ENCODE measurements at regions not wholly inside any gene's neighbourhood (a gene's known extent, or its start where the extent isn't known, plus 50 kb on each side); places are given as distances from the start of the nearest gene placed in this dataset.
"Not testable (repeated sequence)": the region's sequence is repeated elsewhere in the genome, so short reads cannot be mapped to it uniquely, and the experiment has no call there.

DNA sequence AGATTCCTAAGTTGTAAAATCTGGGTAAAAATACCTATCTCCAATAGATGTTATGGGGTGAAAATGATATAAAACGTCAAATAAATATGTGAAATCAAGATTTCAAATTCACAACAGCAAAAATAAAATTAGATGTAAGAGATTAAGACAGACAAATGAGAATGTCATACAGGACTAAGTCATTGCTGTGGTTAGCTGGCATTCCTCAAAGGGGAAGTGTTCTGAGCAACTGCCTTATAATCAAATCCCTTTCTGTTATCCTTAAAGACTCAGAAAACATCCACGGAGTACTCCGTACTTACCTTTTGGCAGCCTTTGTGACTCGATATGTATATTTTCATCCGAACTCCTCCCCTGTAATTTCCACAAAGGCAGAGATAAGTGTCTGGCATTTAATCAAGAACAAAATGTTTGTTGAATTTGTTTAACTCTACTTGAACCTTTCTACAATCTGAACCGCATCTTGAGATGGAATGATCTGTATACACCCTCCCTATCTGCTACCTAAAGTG, 559.6 kb downstream of the GATA3 start:
- intact Hi-C loops (cut with DNase I): no loop called here
- no peak for DNase-seq (ENCODE audit: low spot score)

DNA sequence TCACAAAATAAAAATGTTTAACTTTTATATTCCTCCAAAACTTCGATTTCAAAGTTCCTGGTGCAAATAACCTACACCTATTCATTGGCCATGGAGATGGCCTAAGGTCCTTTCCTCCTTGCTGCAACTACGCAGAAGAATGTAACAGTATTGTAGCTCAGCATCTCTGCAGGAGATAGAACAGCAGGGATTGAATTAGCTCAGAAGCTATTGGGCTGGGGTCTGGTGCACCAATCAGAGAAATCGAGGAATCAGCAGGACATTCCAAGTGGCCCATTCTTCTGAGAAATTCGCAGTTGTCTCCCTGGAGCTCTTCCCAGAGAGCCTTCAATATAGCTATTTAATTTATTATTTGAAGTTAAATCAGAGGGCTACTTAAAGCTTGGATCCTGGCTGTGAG, 560.6 kb downstream of the GATA3 start:
- no peak for DNase-seq (ENCODE audit: low spot score)
- intact Hi-C loops (cut with DNase I): no loop called here

DNA sequence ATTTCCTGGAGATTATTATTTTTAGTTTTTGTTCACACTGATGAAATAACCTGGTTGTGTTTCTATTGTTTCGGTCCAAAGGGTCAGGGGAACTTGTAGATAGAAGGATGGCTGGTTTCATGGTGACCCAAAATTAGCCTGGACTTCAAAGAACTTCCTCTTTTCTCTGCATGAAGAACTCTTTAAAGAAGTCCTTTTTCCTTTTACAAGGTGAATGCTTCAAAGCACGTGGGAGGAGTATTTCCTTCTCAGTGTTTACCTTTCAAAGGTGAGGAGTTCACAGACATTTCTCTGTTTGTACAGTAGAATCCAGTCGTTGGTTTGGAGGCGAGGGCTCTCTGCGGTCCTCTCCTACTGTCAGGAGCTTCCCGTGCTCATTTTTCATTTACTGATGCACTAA, 561.7 kb downstream of the GATA3 start:
- no peak for DNase-seq (ENCODE audit: low spot score)
- intact Hi-C loops (cut with DNase I): no loop called here

DNA sequence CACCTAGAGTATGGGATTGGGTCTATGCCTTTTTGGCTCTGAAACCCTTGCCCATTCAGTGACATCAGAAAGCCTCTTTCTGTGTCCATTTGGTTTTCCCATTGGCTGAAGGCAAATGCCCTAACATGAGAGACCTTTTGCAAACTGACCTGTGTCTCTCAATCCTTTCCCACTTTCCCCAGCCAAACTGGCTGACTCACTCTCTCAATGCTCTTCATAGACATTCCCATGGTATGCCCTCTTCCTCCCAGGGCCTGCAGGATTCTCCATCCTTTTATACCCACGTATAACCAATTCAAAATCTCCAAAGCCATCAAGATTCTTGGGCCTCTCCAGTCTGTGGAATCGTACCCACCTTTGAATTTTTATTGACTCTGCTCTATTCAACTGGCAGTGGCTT, 563.3 kb downstream of the GATA3 start:
- DNase-seq (ENCODE audit: low spot score): no peak
- intact Hi-C loops (cut with DNase I): no loop called here

DNA sequence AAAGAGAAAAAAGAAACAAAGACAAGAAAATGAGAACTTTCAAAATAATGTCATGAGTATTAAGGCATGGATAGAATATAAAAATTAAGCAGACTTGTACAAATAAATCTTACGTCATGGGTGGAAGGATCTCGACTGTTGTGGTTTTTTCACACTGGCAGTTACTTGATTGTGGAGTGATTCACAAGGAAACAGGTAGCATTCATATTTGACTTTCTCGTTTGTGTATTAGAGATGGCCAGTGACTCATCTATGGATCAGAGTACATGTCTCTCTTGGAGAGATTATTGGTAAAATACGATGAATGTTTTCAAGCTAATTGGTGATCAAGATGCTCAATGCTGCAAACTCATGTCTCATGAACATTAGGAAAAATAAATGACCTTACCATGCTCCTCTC, 564.3 kb downstream of the GATA3 start:
- intact Hi-C loops (cut with DNase I): no loop called here
- DNase-seq (ENCODE audit: low spot score): no peak

DNA sequence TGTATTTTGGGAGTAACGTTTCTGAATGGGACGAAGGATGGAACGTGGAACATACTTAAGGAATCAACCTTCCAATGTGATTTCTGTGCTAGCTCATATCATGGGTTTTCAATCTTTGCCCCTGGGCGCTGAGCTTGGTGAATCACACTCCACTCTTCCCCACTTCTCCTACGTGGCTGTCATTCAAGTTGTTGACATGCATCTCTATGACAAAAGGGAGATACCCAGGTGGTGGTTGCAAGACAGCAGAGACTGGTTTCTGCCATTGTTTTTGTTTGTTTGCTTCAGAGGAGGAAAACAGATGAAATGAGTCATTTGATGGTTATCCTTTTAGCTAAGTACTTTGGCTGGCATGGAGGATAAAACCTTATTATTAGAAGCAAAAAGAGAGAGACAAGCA, 573.9 kb downstream of the GATA3 start:
- intact Hi-C loops (cut with DNase I): no loop called here
- DNase-seq (ENCODE audit: low spot score): no peak

DNA sequence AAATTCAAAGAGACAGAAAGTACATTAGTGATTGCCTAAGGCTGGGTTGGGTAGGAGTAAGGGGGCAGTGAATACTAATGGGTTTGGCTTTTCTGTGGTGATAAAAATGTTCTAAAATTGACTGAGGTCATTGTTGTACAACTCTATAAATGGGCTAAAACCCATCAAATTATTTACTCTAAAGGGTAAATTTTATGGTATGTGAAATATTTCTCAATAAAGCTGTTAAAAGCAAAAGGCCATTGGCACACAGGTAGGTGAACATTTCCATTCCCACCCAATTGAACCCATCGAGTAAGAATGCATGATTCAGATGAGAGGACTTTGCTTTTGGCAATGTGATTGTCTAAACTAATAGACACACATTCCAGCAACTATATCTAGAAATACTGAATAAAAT, 579.4 kb downstream of the GATA3 start:
- DNase-seq (ENCODE audit: low spot score): no peak
- intact Hi-C loops (cut with DNase I): no loop called here

DNA sequence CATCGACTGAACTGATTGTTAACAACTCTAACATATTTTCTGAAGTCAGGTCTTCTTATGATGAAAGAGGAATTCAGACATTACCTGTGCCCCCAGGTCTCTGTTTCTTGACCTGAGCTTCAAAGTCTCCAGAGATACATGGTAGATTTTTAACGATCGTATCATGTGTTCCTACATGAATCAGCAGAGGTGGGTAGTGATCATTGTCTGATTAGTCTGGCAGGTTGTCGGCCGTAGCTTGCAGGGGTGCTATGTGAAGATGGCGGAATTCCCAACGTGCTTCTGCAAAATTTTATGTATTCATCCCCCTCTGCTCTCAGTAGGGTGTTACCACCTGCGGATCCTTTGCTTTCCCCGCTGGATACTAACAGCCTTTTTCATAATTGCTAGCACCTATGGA, 581.9 kb downstream of the GATA3 start:
- DNase-seq (ENCODE audit: low spot score): no peak
- intact Hi-C loops (cut with DNase I): no loop called here

DNA sequence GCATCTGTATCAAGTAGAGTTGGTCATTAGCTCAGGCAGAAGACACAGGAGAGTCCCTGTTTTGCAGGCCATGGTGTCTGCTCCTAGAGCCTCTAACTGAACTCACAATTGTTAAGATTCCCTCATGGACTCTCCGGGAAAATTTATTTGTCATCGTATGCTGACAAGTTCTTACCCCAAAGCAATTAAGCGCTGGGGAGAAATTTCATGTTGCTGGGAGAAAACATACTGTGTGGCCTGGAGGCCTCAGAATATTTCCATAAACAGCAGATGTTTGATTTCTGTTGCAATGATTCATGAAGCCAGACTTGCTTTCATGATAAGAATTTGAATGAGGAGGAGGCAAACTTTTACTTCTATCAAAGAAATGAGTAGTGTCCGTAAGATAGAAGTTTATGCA, 583.2 kb downstream of the GATA3 start:
- intact Hi-C loops (cut with DNase I): no loop called here
- DNase-seq (ENCODE audit: low spot score): no peak

DNA sequence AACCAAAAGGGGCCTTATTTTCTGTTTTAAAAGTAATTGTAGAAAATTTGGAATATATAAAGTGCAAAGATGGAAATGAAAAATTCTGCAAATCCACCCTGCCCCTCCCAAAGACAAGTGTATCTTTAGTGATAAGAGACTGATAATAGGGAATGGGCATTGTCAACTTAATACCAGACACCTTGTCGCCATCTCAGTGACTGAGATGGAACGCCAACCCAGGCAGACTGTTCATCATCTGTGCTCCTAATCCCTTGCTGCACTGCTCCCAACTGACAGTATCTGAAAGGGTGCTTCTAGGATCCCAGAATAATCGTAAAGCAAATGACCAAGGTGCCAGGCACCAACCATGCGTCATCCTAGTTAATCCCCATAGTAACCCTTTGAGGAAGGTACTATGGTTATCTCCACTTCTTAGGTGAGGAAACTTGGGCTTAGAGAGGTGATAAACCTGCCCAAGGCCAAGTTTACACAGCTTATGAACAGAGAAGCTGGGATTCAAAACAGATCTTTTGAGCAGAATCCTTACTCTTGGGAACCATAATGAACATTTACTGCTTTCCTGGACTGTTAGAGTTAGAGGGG, 583.7 kb downstream of the GATA3 start:
- DNase-seq (ENCODE audit: low spot score): no peak
- intact Hi-C loops (cut with DNase I): no loop called here

DNA sequence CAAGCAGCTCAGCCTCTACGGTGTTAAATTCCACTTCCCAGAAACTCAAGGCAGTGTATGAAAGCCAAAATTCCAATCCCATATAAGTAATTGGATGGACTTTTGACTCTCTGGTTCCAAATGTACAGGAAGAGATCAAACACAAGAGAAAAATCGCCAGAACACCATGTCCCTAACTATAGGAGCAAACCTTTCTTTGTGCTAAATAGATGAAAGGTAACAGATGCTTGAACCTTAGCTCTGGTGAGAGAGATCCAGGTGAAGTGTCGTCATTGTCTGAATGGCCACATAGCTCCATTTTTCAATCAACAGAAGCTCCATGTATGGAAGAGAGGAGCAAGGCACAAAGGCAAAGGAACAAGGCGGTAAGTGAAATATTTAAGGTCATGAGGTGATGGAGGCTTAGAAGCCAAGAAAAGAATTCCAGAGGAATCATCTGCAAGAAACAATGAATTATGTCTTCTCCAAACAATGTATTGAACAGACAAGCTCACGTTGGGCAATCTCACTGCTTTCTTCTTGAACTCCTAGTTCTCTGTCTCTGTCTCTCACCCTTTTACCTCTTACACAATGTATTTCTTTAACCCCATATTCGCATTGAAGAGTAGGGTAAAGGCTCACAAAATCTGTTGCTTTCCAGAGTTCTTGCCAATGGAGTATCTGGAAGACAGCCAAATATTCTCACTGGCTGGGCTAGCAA, 585.1 kb downstream of the GATA3 start:
- intact Hi-C loops (cut with DNase I): no loop called here
- DNase-seq (ENCODE audit: low spot score): no peak

DNA sequence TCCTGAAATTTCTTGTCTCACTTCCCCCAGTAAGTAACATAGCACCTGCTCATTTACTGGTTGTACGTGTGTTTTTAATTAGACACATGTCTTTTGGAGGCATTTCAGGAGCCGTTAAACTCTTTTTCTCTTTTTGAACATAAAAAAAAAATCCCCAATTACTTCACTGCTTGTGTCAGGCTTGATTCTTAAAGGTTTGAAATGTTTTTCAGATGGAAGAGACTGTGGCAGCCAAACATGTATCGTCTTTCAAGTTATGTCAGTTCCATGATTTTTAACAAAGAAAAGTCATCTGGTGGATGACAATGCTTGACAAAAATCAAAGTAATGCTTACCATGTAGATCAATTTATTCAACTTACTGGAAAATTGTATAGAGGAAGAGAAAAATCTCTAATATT, 585.8 kb downstream of the GATA3 start:
- intact Hi-C loops (cut with DNase I): no loop called here
- no peak for DNase-seq (ENCODE audit: low spot score)

DNA sequence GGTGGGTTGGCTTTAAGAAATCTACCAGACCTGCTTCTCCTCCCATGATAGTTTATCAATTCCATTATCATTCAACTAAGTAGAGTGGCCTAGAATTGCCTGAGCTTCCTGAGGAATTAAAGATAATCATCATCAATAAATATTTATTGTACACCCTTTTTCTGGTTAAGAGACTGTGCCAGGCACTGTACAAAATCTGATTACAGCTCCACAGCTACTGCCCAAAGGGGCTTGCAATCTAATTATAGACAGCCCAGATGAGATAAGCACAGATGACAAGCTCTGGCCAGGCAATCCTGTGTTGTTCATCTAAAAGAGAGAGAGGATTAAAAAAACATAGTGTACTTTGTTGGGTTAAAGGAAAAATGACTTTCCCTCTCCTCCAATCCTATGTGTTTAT, 586.4 kb downstream of the GATA3 start:
- DNase-seq (ENCODE audit: low spot score): no peak
- intact Hi-C loops (cut with DNase I): no loop called here

DNA sequence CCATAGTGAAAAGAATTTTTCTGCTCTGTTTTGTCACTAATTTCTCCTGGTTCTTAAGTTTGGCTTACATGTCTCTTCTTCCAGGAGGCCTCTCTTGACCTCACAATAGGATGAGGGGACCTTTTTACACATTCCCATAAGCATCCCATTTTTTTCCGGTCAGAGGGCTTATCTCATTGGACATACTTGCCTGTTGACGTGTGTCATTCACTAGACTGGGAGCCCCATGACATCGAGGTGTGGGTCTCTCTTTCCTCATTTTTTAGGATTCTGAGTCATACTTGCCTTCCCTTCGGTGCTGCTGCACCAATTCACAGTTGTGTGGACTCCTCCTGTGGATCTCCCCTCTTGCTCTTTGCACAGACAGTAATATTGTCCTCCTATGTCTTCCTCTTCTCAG, 601.8 kb downstream of the GATA3 start:
- DNase-seq (ENCODE audit: low spot score): no peak
- intact Hi-C loops (cut with DNase I): no loop called here

DNA sequence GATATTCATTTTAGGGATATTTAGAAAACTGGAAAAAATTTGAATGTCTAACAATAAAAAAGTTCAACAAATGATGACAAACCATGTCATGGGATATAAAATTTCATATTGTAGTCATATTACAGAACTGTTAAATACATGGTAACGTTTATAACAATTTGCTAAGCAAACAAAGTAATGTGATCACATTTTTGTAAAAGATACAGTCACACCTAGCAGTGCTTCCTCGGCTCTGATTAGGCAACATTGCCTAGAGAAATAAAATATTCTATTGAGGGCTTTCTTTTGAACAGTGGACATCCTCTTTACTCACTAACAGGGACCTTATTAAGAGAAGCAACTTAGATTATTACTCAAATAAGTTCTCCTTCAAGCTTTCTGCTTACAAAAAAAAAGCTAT, 605.5 kb downstream of the GATA3 start:
- DNase-seq (ENCODE audit: low spot score): no peak
- intact Hi-C loops (cut with DNase I): no loop called here

DNA sequence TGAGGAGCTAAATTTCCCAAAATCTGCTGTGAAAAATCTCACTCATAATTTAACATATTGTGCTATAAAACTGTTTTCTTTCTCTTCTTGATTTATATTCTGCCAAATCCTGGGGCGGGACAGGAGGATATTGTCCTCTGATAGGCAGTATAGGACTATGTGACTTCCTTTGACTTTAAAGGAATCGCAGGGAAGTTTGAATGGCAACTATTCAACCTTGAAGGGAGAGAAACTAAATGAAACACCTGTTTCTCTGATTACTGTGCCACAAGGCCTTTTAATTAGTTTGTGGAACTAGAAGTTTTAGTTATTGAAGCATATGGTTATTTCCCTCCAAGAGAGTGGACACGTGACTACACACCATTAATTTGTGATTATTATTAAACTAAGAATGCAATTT, 607.4 kb downstream of the GATA3 start:
- intact Hi-C loops (cut with DNase I): no loop called here
- DNase-seq (ENCODE audit: low spot score): no peak

DNA sequence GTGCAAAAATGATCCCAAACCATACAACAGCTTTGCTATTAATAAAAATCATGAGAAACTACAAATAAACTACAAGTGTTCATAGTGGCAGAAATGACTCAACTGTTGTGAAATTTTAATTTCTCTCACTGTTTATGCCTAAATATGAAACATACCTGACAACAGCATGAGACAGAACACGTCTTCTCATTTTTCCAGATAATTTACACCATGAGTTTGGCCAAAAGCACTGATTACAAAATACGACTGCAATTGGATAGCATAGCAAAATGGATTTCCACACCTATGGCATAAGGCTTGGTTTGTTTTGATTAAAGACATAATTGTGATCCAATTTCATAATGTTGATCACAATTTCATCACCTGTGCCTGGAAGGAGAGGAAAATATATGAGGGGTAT, 608.6 kb downstream of the GATA3 start:
- no peak for DNase-seq (ENCODE audit: low spot score)
- intact Hi-C loops (cut with DNase I): no loop called here

DNA sequence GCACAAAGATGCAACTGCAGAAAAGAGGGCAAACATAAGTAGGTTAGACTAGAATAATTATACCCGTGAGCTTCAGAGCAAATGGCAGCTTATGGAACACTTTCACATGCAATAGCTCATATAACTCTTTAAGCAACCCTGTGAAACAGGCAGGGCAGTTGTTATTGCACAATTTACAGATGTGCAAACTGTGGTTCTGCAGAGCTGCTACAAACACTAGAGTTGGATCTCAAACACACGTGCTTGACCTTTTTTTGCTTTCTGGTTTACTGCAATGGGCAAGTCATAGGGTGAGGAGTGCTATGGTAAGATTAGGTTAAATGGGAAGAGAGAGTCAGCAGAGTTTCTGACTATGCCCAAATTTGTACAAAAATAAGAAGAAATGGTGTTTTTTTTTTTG, 610.8 kb downstream of the GATA3 start:
- no peak for DNase-seq (ENCODE audit: low spot score)
- intact Hi-C loops (cut with DNase I): no loop called here

DNA sequence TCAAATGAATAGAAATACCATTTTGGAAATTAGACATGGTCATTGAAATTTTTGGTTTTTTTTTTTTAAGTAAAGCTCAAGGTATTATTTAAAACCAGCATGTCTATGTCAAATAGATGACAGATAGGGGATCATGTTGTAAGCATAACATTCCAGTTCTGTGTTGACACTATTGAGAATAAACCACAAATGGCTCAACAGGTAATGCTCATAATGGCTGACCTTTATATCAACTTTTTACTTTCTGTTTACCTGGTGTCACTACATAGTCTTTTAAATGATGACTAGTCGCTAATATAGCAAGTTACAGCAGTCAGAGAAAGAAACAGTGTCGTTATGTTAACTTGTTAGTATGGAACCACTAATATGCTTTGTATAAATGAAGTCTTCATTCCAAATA, 616.0 kb downstream of the GATA3 start:
- DNase-seq (ENCODE audit: low spot score): no peak

DNA sequence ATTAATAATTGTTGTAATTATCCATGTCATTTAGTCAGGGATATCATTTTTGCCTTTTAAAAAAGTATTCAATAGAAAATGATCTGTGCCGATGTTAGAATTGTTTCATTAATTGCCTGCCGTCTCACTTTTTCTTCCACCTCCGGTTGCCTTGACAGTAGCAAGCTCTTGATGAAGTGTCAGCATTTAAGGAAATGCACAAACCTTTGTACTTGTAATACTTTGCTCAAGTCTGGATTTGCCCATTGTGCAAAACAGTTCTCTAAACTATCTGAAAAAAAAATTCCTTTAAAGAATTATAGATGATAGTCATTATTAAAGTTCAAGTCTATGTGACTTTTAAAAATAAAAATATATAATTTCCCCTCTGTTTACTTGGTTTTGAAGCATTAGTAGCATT, 619.7 kb downstream of the GATA3 start:
- intact Hi-C loops (cut with DNase I): no loop called here
- no peak for DNase-seq (ENCODE audit: low spot score)

More for the DNA sequence above, 616.0 kb downstream of the GATA3 start:
- intact Hi-C loops (cut with DNase I): no loop called here

DNA sequence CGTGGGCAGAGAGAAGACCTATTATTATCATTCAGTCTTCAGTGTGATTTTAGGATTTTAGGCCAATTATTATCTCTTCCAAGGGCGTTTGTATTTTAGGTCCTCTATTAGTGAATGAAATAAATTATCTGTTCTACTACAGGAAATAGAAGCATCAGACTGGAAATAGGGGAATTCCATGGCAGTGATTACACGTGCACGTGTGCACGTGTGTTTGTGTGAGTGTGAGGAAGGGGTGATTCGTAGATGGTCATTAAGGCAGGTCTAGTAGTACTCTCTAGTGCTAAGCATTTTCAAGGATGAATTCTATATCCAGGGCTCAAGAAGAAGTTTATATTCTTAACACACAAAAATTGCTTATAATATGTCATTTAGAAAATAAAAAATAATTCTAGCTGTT, 623.2 kb downstream of the GATA3 start:
- DNase-seq (ENCODE audit: low spot score): no peak

DNA sequence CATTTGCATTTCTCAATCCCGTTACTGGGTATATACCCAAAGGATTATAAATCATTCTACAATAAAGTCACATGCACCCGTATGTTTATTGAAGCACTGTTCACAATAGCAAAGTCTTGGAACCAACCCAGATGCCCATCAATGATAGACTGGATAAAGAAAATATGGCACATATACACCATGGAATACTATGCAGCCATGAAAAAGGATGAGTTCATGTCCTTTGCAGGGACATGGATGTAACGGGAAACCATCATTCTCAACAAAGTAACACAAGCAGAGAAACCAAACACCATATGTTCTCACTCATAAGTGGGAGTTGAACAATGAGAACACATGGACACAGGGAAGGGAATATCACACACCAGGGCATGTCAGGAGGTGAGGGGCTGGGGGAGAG, 630.4 kb downstream of the GATA3 start:
- intact Hi-C loops (cut with DNase I); DNase-seq (ENCODE audit: low spot score): not testable (repeated sequence)

More for the DNA sequence above, 623.2 kb downstream of the GATA3 start:
- intact Hi-C loops (cut with DNase I): no loop called here

Measured in cardiac septum (tissue), 1 donor.